Astrocyte of the cerebellum (primary cell): ENCODE measurements at regions not wholly inside any gene's neighbourhood (a gene's known extent, or its start where the extent isn't known, plus 50 kb on each side); places are given as distances from the start of the nearest gene placed in this dataset.

Experiments
- DNase-seq: peaks from one replicate; pipeline ENCODE4 v3.0.0-alpha.2; 2011; ENCODE audit warnings: low read depth
- H3K4me3 ChIP-seq: 2 replicates; pipeline ENCODE4 v1.5.1; 2011; ENCODE audit warnings: mild to moderate bottlenecking, low read depth, low read length, moderate library complexity
- CTCF ChIP-seq: IDR thresholded peaks from 2 replicates; pipeline ENCODE4 v1.5.1; 2012; ENCODE audit warnings: low read length, low read depth, moderate library complexity, mild to moderate bottlenecking; ENCODE audit errors: missing control alignments
- in situ Hi-C: cut with HindIII; loops from 2 replicates; pipeline ENCODE4 v1.10.0; 2017; ENCODE audit warnings: low sequenced_read_pairs

- in situ Hi-C loops: no loop called here
- no peak for DNase-seq
- no peak for TF ChIP-seq CTCF
- H3K4me3 ChIP-seq: no peak overlapping the region
These were observed 50.3 kb upstream of the TCF20 start for GRCh38 chr22:42320443-42321416.
